Fibroblast of skin of abdomen (primary cell): ENCODE measurements at regions not wholly inside any gene's neighbourhood (a gene's known extent, or its start where the extent isn't known, plus 50 kb on each side); places are given as distances from the start of the nearest gene placed in this dataset.
"Not testable (repeated sequence)": the region's sequence is repeated elsewhere in the genome, so short reads cannot be mapped to it uniquely, and the experiment has no call there.

Experiments
- DNase-seq: peaks from one replicate; pipeline ENCODE4 v3.0.0-alpha.2; 2013

DNA sequence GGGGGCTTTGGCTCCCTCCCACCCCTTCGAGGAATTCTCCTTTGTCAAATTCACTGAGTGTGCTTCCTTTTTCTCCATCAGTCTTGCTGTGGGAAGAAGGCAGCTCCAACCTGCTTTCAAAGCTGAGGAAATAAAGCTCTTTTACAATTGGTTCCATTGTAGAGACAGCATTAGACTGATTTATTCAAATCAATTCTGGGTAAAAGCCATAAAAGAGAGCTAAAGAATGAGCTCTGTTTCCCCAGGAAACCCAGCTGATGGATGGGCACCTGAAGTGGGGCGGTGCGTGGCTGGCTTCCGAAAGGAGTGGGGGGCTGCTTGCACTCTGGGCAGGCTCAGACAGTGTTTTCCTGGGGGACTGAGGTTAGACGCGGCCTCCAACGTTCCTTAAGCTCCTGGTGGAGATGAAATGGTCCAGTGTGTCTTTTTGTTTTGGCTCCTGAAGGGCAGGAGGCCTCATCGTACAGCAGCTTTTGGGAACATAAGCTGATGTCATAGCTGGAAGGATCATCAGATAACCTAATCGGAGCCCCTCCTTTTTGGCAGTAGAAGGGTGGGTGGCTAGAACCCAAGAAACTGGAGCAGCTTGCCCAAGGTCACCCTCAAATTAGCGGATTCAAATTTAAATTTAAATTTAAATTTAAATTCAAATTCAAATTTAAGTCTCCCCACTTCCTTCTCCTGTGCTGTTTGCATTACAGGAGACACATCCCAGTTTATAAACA is 128.5 kb upstream of the EEF2KMT start:
- DNase-seq = no peak

DNA sequence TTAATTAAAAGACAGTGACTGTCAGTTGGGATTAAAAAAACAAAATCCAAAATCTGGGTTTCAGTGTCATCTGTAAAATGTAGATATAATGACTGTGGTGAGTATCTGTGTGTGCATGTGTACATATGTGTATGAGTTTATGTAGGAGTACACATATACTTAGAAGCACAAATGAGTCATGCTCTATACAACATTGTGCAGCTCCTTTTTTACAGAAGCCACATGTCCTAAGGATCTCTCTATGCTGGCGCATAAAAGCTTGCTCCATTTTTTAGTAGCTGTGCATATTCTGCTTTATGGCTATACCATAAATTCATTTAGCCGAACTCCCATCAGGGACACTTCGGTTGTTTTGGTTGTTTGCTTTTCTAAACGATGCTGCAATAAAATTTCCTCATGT is 125.2 kb upstream of the EEF2KMT start:
- no peak for DNase-seq

DNA sequence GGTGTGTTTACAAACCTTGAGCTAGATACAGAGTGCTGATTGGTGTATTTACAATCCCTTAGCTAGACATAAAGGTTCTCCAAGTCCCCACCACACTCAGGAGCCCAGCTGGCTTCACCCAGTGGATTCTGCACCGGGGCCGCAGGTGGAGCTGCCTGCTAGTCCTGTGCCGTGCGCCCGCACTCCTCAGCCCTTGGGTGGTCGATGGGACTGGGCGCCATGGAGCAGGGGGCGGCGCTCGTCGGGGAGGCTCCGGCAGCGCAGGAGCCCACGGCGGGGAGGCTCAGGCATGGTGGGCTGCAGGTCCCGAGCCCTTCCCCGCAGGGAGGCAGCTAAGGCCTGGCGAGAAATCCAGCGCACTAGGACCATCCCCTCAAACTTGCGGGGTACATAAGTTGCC is 124.2 kb upstream of the EEF2KMT start:
- DNase-seq = not testable (repeated sequence)

DNA sequence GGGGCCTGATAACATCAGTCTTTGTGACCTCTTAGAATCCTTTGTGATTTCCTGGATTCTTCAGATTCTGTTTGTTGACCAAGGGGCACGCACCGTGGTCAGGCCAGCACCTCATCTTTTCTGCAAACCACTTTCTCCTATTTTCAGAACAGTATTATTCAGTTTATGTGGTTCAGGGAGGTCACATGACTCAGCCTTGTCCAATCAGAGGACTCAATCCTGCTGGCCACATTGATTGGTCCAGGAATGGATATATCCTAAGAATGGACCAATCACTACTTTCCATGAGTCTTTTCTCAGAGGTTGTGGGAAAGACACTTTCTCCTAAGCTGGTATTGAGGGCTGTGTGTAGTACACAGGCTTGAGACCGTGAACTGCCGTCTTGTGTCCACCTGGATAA is 123.1 kb upstream of the EEF2KMT start:
- no peak for DNase-seq

DNA sequence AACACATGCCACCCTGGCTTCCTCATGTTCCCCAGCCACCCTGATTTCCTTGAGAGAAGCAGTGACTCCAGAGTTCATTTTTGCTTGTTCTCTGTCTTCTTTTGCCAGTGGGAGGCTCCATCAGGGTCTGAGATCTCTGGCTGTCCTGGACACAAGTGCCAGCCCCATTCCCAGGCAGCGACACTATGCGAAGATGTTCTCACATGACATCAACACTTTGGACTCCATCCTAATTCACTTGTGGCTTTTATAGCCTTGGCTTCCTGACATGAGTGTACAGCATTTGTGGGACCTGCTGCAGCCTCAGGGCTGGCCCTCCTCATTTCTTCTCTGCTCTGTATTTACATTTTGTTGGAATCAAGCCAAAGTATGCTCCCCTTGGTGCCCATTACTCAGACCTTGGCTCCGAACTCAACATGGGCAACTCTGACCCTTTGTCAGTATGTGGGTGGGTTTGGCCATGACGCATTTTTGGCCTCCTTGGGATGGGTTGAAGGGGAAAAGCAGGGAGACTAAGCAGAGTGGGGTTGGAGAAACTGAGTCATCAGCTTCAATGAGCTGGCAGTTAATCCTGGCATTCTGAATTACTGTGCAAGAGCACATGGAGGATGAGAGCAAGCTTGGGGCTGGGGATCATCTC is 119.0 kb upstream of the EEF2KMT start:
- no peak for DNase-seq

DNA sequence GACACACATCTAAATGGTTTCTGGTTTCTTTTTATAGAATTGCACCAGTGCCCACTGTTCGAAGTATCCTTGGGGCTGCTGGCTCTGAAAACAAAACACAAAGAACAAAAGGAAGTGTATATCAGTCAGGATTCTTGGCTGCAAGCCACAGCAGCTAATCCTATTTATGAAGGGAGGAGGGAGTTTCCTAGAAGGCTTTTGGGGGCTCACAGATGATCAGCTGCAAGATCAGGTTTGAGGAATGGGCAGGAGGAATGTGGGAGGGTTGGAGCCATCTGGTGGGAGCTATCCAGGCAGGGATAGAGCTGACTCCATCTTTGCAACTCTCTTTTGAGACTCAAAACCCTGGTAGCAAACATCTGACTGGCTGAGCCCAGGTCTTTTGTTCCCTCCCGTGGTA is 118.3 kb upstream of the EEF2KMT start:
- no peak for DNase-seq

DNA sequence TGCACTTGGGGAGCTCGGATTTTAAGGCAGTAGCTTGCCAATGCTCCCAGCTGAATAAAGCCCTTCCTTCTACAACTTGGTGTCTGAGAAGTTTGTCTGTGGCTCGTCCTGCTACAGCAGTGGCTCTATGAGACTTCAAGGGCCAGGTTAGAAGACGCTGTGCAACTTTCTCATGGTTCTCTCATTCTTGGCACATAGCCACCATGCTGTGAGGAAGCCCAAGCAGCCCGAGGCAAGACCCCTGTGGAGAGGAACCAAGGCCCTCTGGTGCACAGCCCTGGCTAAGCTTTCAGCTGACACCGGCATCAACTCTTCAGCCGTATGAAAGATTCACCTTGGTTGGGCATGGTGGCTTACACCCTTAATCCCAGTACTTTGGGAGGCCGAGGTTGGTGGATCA is 116.9 kb upstream of the EEF2KMT start:
- no peak for DNase-seq

DNA sequence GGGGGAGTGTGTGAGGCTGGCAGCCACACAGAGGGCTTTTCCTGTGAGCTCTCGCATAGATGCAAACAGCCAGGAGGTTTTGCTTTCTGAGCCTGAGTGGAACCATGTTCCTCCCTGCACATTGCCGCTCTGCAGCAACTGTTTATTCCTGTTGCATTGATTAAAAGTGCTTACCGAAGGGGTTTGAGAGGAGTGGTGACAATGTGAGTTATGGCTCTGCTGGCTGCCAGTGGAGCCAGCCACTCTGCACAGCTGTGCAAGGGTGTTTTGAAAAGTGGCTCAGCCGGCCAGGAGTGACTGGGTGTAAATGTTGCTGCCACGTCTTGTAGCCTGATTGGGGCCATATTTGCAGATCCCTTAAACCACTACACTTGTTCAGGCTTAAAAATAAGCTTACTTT is 114.9 kb upstream of the EEF2KMT start:
- not testable (repeated sequence) for DNase-seq

DNA sequence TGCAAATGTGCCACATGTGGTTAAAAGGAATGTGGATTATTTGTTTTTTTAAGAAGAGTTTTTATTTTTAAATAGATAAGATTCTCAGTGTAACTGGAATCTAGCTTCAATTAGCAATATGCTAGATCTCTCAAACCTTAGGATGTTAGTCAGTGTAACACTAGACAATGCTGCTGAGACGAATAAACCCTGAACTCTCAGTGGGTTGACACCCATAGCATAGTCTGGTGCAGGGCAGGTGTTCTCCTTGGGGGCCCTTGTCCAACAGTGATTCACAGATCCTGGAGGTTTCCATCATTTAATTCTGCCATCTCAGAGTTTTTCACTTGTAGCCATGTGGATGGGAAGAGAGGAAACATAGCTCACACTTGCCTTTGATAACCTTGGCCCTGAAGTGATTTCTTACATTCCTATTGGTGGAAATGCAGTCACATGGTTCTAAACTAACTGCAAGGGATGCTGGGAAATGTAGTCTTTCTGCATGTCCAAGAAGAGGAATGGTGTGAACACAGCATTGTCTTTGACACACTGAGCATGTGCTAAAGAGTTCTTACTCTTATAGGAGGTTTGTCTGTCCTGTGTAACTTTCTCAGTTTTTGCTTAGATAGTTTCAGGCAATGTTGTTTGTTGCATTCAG is 110.4 kb upstream of the EEF2KMT start:
- not testable (repeated sequence) for DNase-seq

DNA sequence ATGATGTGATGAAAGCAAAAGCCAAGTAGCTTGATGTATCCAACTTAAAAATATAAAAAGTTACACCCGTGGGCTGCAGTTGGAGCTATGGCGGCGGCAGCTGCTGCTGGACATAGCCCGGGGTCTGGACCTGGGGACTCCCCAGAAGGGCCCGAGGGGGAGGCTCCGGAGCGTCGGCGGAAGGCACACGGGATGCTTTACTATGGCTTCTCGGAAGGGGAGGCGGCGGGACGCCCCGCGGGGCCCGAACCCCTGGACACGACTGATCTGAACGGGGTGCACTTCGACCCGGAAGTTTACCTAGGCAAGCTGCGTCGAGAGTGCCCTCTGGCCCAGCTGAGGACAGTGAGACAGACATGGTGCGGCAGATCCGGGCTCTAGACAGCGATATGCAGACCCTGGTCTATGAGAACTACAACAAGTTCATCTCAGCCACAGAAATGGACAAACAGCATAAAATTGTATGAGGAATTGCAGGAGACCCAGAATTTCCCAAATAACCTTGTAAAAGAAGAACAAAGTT is 109.5 kb upstream of the EEF2KMT start:
- no peak for DNase-seq

DNA sequence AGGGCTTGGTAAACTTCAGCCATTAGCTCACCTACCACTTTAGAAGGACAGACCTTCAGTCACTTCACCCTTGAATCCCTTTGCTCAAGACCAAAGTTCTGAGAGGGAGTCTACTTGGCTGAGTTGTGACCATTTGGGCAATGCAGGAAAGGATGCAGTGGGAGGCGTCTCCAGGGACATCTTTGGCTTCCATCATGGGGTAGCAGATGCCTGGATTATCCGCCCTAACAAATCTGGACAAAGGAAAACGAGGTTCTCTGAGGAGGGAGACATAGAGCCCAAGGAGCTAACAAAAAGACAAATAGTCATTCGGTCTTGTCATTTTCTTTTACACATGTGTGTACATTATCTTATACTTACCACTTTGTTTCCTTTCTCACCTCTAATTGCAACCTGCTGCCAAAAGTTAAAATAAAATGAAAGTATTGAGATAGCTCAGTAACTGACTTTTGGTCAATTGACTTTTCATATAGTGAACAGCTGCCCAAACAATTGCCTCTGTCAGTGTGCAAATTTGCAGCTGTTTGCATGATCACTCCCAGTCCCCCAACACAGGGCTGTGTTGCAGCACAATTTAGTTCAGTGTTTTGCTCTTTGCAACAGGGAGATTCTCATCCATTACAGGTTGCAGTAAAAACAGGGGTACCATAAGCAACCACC is 108.9 kb upstream of the EEF2KMT start:
- no peak for DNase-seq

DNA sequence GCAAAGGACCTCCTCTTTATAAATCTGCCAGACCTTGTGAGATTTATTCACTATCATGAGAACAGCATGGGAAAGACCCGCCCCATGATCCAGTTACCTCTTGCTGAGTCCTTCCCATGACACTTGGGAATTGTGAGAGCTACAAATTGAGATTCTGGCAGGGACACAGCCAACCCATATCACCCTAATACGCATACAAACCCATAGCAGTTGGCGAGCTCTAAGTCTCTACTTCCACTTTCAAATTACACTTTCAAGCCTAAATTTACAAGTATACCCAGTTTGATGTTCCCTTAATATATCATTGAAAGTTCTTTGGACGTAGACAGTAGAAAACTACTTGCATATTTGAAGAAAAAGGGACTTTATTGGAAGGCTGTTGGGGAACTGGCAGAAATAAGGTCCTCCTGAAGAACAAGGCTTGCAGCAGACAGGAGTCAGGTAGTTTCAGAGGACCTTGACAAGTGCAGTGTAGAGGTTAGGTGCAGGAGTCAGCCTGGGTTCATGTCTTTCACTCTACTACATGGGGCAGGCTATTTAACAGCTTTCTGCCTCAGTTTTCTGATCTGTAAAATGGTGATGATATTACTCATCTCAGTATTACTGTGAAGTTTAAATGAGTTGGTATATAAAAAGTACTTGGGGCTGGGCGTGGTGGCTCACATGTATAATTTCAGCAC is 107.9 kb upstream of the EEF2KMT start:
- DNase-seq = no peak

DNA sequence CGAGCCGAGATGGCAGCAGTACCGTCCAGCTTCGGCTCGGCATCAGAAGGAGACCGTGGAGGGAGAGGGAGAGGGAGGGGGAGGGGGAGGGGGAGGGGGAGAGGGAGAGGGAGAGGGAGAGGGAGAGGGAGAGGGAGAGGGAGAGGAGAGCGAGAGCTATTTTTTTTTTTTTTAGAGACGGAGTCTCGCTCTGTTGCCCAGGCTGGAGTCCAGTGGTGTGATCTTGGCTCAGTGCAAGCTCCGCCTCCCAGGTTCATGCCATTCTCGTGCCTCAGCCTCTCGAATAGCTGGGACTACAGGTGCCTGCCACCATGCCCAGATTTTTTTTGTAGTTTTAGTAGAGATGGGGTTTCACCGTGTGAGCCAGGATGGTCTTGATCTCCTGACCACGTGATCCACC is 106.1 kb upstream of the EEF2KMT start:
- DNase-seq = not testable (repeated sequence)

DNA sequence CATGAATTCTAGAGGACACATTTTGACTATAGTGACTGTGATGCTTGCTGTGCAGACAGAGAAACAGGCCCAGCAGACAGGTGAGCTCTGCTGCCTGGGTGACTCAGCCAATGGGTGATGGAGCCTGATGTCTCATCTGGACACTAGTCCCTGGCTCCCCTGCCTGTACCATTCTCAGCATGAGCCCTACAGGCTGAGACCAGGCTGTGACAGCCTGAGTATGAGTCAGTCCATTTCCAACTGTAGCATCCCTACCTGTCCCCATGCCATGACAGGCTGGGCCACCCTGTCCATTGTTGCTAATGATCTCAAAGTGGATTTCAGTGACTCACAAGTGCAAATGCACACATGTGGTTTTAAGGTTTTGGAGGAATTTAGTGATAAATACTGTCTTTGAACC is 102.5 kb upstream of the EEF2KMT start:
- DNase-seq = no peak

DNA sequence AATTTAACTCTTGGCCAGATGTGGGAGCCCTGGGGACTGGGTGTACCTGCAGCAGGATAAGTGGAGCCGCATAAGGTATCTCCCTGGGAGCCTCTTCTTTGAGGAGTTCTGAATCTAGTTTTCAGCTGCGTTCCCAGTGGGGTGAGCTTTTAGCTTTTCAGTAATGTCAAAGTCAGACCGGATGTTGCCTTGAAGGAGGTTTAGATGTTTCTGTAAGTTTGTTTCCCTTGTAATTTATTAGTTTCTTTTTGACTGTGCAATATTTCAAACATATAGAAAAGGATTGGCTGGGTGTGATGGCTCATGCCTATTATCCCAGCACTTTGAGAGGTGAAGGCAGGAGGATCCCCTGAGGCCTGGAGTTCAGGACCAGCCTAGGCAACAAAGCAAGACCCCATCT is 98.6 kb upstream of the EEF2KMT start:
- no peak for DNase-seq

DNA sequence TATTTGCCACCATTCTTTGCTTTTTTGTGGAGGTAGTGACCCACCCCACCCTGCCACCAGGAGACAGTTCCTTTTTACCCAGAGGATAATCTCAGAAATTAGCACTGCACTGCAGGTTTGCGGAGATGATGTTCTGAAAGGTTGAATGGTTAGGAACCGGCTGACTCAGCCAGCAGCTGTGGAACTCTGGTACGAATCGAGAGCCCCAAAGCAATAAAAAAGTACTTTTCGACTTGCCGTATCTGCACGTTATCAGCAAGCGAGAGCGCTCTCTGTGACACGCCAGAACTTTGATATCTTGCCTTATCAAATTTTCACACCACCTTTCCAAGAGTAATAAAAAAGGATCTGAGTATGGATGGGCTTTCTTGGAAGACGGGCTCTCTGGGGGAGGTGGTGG is 96.3 kb upstream of the EEF2KMT start:
- DNase-seq = no peak

DNA sequence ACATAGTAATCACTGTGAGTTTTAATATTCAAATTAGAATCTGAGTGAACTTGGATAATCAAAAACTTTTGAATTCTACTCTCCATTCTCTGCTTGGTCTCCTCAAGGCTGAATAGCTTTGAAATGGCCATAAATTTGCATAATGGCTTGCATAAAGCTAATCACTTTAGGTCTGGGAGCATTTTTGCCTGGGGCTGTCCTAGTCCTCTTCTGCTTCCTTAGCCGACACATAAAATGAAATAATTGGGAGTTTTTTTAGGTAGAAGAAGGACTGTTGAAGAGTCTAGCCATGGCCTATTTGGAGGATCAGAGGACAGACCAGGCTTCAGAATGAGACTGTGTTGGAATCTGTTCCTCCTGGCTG is 91.4 kb upstream of the EEF2KMT start:
- no peak for DNase-seq

DNA sequence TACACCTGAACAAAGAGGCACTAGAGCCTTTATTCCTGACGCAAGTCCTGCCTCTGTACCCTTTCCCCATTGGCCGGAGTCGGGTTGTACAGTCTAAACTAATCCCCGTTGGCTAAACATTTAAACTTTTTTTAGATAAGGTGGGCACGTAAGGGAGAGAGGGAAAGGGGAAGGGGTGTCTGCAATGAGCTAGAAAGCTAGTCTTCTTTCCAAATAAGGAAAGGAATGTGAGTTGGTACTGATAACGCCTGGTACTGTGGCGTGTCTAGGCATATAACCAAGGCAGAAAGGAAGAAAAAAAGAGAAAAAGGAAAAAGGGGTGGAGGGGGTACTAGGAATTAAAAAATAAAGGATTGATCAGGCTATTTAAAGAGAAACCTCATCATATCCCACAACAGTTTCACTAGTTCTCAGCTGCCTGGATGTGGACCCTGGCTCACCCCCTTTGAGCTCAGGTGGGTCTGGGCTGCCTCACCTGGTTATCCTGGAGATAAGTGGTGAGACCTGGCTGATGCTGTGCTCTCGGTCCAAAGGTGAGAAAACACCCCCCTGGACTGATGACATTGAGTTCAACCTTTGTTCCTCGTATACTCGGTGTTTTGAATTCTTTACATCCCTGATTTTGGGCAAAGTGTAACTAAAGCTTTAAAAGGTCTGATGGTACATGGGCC is 90.9 kb upstream of the EEF2KMT start:
- no peak for DNase-seq

DNA sequence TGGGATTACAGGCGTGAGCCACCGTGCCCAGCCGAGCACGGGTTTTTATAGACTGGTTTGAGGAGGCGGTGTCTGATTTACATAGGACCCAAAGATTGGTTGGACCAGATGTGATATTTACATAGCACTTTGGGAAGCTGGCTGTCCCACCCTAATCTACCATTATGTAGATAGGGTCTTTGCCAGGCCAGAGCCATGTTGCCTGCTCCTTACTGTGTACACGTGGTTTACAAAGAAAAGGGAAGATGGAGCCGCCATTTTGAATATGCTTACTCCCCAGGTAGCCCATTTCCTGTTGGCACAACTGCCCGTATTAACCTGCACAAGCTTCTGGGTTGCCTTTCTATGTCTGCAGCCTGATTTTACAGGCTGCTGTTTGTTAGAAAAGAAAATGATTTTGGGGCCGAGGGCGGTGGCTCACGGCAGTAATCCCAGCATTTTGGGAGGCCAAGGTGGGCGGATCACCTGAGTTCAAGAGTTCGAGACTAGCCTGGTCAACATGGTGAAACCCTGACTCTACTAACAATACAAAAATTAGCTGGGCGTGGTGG is 89.9 kb upstream of the EEF2KMT start:
- DNase-seq = no peak

DNA sequence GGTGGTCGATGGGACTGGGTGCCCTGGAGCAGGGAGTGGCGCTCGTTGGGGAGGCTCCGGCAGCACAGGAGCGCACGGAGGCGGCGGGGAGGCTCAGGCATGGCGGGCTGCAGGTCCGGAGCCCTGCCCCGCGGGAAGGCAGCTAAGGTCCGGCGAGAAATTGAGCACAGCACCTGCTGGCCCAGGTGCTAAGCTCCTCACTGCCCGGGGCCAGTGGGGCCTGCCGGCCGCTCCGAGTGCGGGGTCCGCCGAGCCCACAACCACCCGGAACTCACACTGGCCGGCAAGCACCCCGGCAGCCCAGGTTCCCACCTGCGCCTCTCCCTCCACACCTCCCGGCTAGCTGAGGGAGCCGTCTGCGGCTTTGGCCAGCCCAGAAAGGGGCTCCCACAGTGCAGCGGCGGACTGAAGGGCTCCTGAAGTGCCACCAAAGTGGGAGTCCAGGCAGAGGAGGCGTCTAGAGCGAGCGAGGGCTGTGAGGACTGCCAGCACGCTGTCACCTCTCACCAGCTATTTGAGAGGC is 88.8 kb upstream of the EEF2KMT start:
- DNase-seq = no peak

DNA sequence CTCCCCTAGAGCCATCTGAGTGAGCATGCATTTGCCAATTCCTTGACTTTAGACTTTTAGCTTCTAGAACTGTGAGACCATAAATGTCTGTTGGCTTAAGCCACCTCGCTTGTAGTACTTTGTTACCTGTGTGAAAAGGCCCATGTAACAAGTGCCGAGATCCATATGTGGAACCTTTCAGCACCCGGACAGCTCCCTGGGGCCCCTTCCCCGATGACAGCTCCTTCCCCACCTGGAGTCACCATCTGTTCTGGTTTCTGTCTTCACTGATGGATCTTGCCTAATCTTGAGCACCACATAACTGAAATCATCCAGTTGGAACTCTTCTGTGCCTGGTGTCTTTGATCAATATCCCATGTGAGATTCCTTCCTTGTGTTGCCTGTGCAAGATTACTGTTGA is 78.9 kb upstream of the EEF2KMT start:
- no peak for DNase-seq

DNA sequence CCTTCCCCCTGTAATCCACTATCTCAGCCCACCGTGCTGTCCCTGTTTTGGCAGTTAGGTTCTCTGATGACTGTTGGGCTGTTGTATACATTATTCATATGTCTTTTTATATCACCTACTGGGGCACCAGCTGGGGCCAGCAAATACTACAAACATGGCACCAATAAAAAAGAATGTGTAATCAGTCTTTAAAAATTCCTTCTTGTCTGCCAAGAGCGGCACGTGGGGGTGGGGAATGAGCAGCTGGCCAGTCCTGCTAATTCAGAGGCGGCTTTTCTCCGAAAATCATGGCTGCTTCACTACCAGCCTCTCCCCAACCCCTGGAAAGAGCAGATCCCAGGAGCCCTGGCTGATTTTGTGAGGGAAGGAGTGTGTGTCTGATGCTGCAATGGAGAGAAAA is 77.7 kb upstream of the EEF2KMT start:
- DNase-seq = no peak
